ENCODE measurements at regions not wholly inside any gene's neighbourhood (a gene's known extent, or its start where the extent isn't known, plus 50 kb on each side); places are given as distances from the start of the nearest gene placed in this dataset.

DNA sequence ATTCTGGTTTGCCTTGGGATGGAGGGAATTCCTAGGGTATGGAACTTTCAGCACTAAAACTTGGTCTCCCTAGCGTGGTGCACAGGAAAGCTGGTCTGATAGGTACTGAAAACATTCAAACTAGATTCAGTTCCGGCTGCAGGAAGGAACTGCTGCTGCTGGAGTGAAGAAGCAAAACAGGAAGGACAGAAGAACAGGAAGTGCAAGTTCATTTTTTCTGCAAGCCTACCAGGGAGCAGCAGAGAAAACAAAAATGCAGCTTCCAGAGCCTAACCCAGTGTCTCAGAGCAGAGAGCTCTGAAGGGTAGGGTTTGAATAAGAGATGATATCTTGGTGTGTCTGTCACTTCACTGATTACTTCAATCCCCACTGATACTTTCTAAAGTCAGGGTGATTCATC is 165.2 kb downstream of the VRK1 start:
- Histone ChIP-seq H3K79me2 (ENCODE audit: insufficient read depth, low read length) (no peaks in the 10 kb centered on the region), H2AFZ (ENCODE audit: low read depth, low read length) (no peak overlapping the region), H3K27ac (ENCODE audit: low read depth, low read length) (no peak overlapping the region), H4K20me1 (ENCODE audit: insufficient read depth, low read length) (no peaks in the 10 kb centered on the region), H3K9me3 (ENCODE audit: insufficient read depth, low read depth, low read length) (peaks cover 7% of the 10 kb centered on the region), H3K4me3 (ENCODE audit: insufficient read depth, low read depth, low read length) (no peak overlapping the region), H3K27me3 (ENCODE audit: insufficient read depth, low read length) (no peaks in the 10 kb centered on the region), H3K9ac (ENCODE audit: low read length) (no peak overlapping the region), H3K36me3 (ENCODE audit: insufficient read depth, low read length) (no peaks in the 10 kb centered on the region), H3K4me2 (ENCODE audit: low read length) (no peak overlapping the region), H3K4me1 (ENCODE audit: insufficient read depth, low read length) (no peaks in the 10 kb centered on the region)
- Mint-ChIP-seq H3K27me3 (ENCODE audit: low read depth, unreplicated experiment) (peaks cover 2% of the 10 kb centered on the region), H3K4me3 (ENCODE audit: unreplicated experiment) (no peak overlapping the region), H3K27ac (ENCODE audit: unreplicated experiment) (no peak overlapping the region), H3K9me3 (ENCODE audit: unreplicated experiment) (peaks cover 8% of the 10 kb centered on the region), H3K36me3 (ENCODE audit: low read depth, unreplicated experiment) (peaks cover 3% of the 10 kb centered on the region), H3K4me1 (ENCODE audit: low read depth, unreplicated experiment) (no peaks in the 10 kb centered on the region)
- no peak for TF ChIP-seq EZH2 (IDR thresholded peaks at IDR 0.05; ENCODE audit: insufficient read depth, low read length)
- TF ChIP-seq, protein P1, sequence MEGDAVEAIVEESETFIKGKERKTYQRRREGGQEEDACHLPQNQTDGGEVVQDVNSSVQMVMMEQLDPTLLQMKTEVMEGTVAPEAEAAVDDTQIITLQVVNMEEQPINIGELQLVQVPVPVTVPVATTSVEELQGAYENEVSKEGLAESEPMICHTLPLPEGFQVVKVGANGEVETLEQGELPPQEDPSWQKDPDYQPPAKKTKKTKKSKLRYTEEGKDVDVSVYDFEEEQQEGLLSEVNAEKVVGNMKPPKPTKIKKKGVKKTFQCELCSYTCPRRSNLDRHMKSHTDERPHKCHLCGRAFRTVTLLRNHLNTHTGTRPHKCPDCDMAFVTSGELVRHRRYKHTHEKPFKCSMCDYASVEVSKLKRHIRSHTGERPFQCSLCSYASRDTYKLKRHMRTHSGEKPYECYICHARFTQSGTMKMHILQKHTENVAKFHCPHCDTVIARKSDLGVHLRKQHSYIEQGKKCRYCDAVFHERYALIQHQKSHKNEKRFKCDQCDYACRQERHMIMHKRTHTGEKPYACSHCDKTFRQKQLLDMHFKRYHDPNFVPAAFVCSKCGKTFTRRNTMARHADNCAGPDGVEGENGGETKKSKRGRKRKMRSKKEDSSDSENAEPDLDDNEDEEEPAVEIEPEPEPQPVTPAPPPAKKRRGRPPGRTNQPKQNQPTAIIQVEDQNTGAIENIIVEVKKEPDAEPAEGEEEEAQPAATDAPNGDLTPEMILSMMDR (IDR thresholded peaks at IDR 0.05; ENCODE audit: insufficient read depth, low read depth, low read length): no peak
- FAIRE-seq (no peak), DNase-seq (ENCODE audit: low read depth) (no peak)

DNA sequence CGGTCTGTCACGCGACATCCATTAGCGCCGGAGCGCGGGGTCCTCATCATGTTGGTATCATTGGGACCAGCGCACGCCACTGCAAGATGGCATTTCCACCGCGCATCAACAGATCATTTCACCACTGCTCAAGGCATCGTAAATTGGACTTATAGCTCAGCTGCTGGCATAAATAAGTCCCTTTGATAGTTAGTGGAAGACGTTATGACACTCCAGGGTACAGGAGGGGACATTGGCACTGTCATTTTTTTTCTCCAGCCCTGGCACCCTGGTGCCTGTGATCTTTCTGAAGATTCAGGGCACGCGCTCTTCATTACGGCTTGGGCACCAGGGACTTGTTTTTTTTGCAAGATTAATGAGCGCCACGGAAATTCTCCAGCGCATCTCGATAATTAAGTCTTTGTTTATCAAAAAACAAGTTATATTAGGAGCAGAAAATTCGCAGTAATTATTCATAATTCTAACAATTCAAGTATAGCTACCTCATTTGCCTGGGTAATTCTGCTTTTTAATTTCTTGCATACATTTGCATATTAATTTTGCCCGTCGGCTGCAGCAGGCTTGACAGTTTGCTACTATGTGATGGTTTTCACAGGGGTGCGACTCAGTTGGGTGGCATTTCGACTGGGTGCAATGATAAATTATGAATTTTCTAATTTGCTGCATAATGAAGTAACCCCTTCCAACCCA is 167.7 kb downstream of the VRK1 start:
- H3K9me3 ChIP-seq (ENCODE audit: insufficient read depth, low read depth, low read length): peaks cover 7% of the 10 kb centered on the region
- no peak overlapping the region for H3K9ac ChIP-seq (ENCODE audit: low read length)
- no peak overlapping the region for H2AFZ ChIP-seq (ENCODE audit: low read depth, low read length)
- H3K4me2 ChIP-seq (ENCODE audit: low read length): no peak overlapping the region
- no peaks in the 10 kb centered on the region for H3K36me3 ChIP-seq (ENCODE audit: insufficient read depth, low read length)
- H3K27ac ChIP-seq (ENCODE audit: low read depth, low read length): no peak overlapping the region
- TF ChIP-seq, protein P1 (IDR thresholded peaks at IDR 0.05; ENCODE audit: insufficient read depth, low read depth, low read length): no peak
- no peak for TF ChIP-seq EZH2 (IDR thresholded peaks at IDR 0.05; ENCODE audit: insufficient read depth, low read length)
- Mint-ChIP-seq H3K4me3 (ENCODE audit: unreplicated experiment) (no peak overlapping the region), H3K4me1 (ENCODE audit: low read depth, unreplicated experiment) (no peaks in the 10 kb centered on the region), H3K9me3 (ENCODE audit: unreplicated experiment) (peaks cover 8% of the 10 kb centered on the region), H3K36me3 (ENCODE audit: low read depth, unreplicated experiment) (peaks cover 3% of the 10 kb centered on the region), H3K27ac (ENCODE audit: unreplicated experiment) (no peak overlapping the region), H3K27me3 (ENCODE audit: low read depth, unreplicated experiment) (peaks cover 2% of the 10 kb centered on the region)
- no peaks in the 10 kb centered on the region for H4K20me1 ChIP-seq (ENCODE audit: insufficient read depth, low read length)
- no peaks in the 10 kb centered on the region for H3K27me3 ChIP-seq (ENCODE audit: insufficient read depth, low read length)
- FAIRE-seq: no peak
- H3K4me1 ChIP-seq (ENCODE audit: insufficient read depth, low read length): no peaks in the 10 kb centered on the region
- H3K79me2 ChIP-seq (ENCODE audit: insufficient read depth, low read length): no peaks in the 10 kb centered on the region
- DNase-seq (ENCODE audit: low read depth): no peak
- no peak overlapping the region for H3K4me3 ChIP-seq (ENCODE audit: insufficient read depth, low read depth, low read length)

DNA sequence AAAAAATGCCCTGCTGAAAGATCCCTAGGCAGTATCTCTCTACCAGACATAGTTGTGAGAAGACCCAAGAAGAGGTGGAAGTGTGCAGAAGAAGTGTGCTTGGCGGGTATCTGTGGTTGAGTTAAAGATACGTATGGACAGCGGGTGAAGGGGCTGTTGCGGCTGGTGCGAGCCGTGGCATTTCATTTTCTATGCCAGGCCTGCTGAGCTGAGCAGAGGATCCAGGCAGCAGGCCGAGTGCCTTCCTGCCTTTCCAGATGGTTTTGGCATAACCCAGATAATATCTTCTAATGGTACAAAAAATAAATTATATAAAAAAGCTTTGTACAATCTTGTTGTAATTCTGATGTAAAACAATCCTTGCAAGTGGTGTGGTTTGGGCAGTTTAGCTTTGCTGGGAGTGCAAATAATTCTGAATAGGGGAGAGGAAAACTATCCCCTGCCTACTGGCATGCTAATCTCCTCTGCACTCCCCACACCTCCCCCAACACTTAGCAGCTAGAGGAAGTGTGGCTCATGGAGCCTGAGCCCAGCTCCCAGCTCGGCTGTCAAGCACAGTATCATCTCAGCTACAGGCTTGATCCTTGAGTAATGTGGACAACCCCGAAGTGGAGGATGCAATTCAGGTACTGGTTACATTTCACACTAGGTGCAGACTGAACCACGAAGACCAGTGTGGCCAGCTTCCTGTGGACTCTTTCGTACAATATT is 168.9 kb downstream of the VRK1 start:
- Histone ChIP-seq H3K27ac (ENCODE audit: low read depth, low read length) (no peak overlapping the region), H3K4me2 (ENCODE audit: low read length) (no peak overlapping the region), H3K4me3 (ENCODE audit: insufficient read depth, low read depth, low read length) (no peak overlapping the region), H3K27me3 (ENCODE audit: insufficient read depth, low read length) (no peaks in the 10 kb centered on the region), H3K9ac (ENCODE audit: low read length) (no peak overlapping the region), H3K9me3 (ENCODE audit: insufficient read depth, low read depth, low read length) (peaks cover 3% of the 10 kb centered on the region), H2AFZ (ENCODE audit: low read depth, low read length) (no peak overlapping the region), H4K20me1 (ENCODE audit: insufficient read depth, low read length) (no peaks in the 10 kb centered on the region), H3K79me2 (ENCODE audit: insufficient read depth, low read length) (no peaks in the 10 kb centered on the region), H3K4me1 (ENCODE audit: insufficient read depth, low read length) (no peaks in the 10 kb centered on the region), H3K36me3 (ENCODE audit: insufficient read depth, low read length) (no peaks in the 10 kb centered on the region)
- peaks cover 3% of the 10 kb centered on the region for H3K36me3 Mint-ChIP-seq (ENCODE audit: low read depth, unreplicated experiment)
- TF ChIP-seq EZH2 (IDR thresholded peaks at IDR 0.05; ENCODE audit: insufficient read depth, low read length): no peak
- TF ChIP-seq, protein P1 (IDR thresholded peaks at IDR 0.05; ENCODE audit: insufficient read depth, low read depth, low read length): no peak
- peaks cover 2% of the 10 kb centered on the region for H3K27me3 Mint-ChIP-seq (ENCODE audit: low read depth, unreplicated experiment)
- FAIRE-seq (no peak), DNase-seq (ENCODE audit: low read depth) (no peak)
- peaks cover 7% of the 10 kb centered on the region for H3K9me3 Mint-ChIP-seq (ENCODE audit: unreplicated experiment)
- no peak overlapping the region for H3K27ac Mint-ChIP-seq (ENCODE audit: unreplicated experiment)
- H3K4me3 Mint-ChIP-seq (ENCODE audit: unreplicated experiment): no peak overlapping the region
- no peaks in the 10 kb centered on the region for H3K4me1 Mint-ChIP-seq (ENCODE audit: low read depth, unreplicated experiment)

Data from astrocyte (in vitro differentiated cells and primary cell).